Cardiac fibroblast (primary cell): ENCODE measurements at regions not wholly inside any gene's neighbourhood (a gene's known extent, or its start where the extent isn't known, plus 50 kb on each side); places are given as distances from the start of the nearest gene placed in this dataset.
A peak's percentile ranks its signal among the peaks of the same experiment; 100 is the strongest.

Experiments used
- DNase-seq, 2 donors: peaks; one replicate each; pipeline versions ENCODE4 v3.0.0 to v3.0.0-alpha.2; 2010; ENCODE audit warnings: low read depth in 2 of 2
- H3K4me3 ChIP-seq, 2 donors: replicated peaks in 1 of 2; 1 replicate in 1 of 2; 2 replicates in 1 of 2; pipeline ENCODE4 v1.5.1; 2011; ENCODE audit warnings: low read depth in 2 of 2, low read length in 2 of 2, mild to moderate bottlenecking in 2 of 2, moderate library complexity in 1 of 2
- TF ChIP-seq, protein P1 (sequence below): IDR thresholded peaks from one replicate; pipeline ENCODE4 v1.5.1; 2011; ENCODE audit warnings: low read depth, mild to moderate bottlenecking, low read length, inconsistent platforms

DNA sequence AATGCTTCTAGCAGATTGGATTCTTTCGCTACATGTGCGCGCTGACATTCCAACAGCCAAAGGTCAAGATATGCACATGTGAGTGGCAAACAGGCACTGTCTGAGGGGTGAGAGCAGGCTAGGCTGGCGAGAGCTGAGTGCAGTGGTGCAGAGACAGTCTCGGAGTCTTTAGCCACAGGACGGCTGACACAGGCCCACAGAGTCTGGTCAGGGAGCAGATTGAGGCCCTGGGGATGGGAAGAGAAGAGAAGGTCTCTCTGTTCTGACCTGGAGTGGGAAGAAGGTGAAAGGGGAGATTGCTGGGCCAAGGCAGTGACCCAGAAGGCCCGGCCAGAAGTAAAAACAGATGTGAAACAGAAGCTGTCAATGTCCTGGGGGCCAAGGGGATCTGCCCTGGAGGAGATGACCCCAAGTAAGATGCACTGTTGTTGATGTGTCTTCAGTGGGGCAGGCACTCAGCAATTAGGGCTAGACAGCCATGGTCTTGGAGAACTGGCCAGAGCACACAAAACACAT, 197.8 kb downstream of the ETS1 start:
- no peak overlapping the region for H3K4me3 ChIP-seq
- DNase-seq: no peak
- TF ChIP-seq, protein P1, sequence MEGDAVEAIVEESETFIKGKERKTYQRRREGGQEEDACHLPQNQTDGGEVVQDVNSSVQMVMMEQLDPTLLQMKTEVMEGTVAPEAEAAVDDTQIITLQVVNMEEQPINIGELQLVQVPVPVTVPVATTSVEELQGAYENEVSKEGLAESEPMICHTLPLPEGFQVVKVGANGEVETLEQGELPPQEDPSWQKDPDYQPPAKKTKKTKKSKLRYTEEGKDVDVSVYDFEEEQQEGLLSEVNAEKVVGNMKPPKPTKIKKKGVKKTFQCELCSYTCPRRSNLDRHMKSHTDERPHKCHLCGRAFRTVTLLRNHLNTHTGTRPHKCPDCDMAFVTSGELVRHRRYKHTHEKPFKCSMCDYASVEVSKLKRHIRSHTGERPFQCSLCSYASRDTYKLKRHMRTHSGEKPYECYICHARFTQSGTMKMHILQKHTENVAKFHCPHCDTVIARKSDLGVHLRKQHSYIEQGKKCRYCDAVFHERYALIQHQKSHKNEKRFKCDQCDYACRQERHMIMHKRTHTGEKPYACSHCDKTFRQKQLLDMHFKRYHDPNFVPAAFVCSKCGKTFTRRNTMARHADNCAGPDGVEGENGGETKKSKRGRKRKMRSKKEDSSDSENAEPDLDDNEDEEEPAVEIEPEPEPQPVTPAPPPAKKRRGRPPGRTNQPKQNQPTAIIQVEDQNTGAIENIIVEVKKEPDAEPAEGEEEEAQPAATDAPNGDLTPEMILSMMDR: no peak

DNA sequence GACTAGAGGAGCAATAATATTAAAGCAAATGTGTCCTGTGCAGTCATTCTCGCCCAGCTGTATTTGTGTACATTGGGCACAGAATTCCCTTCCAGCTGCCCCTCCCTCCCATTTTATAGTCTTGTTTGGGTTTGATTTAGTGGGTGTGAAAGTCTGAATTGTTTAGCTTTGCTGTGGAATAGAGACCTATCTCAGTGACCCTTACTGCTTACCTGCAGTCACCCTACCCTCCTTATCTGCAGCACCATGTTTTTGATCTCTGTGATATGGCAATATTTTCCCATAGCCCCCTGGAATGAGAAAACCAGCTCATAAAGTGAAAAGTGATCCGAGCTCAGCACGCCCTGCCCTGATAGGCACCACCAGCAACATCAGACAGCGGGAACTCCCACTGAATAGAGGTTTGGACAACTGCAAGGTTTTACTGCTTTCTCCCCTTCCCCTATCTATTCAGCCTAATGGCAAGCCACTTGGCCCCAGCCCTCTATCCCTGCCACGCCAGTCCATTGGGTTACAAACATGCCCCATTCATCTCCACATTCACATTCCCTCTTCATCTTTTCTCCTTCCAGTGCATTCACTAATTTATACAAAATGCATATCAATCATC, 199.0 kb downstream of the ETS1 start:
- TF ChIP-seq, protein P1: no peak
- no peak for DNase-seq
- no peak overlapping the region for H3K4me3 ChIP-seq

DNA sequence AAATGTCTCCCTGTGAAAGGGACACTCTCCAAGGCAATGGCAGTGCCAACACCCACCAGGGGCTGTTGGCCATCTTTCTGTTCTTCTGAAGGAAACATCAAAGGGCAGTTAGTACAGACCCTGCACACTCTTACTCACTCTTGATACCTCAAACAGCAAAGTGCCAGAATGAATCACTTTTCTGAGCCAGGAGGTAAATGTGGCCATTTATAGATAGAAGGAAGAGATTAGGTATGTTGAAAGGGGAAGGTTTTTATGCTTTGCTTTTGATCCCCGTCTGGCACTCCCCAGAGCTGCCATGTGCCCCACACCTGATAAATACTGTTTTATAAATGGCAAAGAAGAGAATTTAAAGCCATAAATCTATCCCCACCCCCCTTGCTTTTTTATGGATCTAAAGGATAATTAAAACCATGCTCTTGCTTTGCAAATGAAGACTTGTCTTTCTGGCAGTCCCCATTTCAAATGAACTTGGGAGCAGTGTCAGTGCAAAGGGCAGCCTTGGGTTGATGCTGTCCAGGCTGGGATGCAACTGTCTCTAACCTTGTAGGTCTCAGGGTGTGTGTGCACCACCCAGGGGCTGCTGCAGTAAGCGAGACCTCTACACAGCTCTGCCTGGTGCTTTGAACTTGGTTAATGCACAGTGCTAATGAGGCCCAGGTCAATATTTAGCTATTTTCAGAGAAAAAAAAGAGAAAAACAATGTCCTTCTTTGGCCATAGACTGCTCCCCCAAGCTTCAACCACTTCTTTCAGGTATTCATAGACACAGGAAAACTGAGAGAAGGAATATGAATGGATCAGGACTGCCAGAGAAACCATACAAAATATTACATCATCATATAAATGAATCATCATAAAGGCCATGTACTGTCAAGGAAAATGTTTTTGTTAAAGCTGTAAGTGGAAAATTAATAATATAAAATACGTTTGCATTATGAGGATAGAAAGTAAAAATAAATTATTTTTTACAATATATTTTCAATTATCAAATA, 207.5 kb downstream of the ETS1 start:
- TF ChIP-seq, protein P1: no peak
- peak in 1 of 2 donors; percentile 28 for DNase-seq
- no peak overlapping the region for H3K4me3 ChIP-seq

DNA sequence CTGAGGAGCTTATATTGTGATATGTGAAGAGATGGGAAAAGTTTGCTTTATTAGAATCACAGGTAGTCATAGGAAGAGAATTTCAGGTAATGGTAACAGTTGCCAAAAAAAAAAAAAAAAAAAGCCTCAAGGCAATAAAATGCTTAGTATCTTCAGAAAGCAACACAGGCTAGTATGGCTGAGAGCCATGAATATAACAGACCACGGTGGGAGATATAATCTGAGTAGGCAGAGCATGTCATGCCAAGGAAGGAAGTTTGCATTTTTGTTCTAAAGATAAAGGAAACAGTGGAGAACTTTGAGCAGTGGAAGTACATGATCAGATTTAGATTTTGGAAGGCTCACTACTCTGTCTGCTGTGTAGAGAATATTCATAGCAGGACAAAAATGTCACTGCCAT, 211.4 kb downstream of the ETS1 start:
- no peak overlapping the region for H3K4me3 ChIP-seq
- TF ChIP-seq, protein P1: no peak
- peak in 1 of 2 donors; percentile 28 for DNase-seq

DNA sequence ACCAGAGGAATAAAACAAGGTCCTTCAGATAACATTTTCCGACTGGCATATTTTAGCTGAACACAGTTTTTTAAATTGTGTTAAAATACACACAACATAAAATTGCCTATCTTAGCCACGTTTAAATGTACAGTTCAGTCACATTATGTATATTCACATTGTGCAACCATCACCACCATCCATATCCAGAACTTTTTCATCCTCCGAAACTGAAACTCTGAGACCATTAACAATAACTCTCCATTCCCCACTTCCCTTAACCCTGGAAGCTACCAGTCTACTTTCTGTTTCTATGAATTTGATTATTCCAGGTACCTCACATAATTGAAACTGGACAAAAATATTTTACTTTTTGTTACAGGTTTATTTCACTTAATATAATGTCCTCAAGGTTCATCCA, 213.3 kb downstream of the ETS1 start:
- no peak overlapping the region for H3K4me3 ChIP-seq
- TF ChIP-seq, protein P1: no peak
- no peak for DNase-seq

DNA sequence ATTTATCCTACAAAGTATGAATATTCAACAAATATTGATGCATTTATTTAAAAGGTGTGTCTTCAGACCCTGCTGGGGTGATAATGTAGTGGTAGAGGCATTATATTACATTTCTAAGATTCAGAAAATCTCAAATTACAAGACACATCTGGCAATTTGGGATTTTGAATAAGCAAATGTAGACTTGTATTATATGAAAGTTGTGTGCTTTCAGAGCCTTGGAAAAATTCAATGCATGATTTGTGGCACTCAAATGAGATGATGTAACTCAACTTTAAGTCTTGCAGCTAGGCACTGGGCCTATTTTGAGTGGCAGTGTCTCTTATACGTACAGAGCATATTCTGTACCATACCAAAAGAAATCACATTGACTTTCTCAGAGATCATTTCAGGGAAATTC, 214.4 kb downstream of the ETS1 start:
- DNase-seq: no peak
- H3K4me3 ChIP-seq: no peak overlapping the region
- TF ChIP-seq, protein P1: no peak
